ENCODE measurements at regions not wholly inside any gene's neighbourhood (a gene's known extent, or its start where the extent isn't known, plus 50 kb on each side); places are given as distances from the start of the nearest gene placed in this dataset.

GRCh38 chr5:133868946-133869518 is 99.4 kb downstream of the C5orf15 start:
- in situ Hi-C loops (cut with HindIII; ENCODE audit: low sequenced_read_pairs): no loop called here
- DNase-seq (ENCODE audit: low read depth, low spot score): peak; percentile 78
- TF ChIP-seq, protein P1, sequence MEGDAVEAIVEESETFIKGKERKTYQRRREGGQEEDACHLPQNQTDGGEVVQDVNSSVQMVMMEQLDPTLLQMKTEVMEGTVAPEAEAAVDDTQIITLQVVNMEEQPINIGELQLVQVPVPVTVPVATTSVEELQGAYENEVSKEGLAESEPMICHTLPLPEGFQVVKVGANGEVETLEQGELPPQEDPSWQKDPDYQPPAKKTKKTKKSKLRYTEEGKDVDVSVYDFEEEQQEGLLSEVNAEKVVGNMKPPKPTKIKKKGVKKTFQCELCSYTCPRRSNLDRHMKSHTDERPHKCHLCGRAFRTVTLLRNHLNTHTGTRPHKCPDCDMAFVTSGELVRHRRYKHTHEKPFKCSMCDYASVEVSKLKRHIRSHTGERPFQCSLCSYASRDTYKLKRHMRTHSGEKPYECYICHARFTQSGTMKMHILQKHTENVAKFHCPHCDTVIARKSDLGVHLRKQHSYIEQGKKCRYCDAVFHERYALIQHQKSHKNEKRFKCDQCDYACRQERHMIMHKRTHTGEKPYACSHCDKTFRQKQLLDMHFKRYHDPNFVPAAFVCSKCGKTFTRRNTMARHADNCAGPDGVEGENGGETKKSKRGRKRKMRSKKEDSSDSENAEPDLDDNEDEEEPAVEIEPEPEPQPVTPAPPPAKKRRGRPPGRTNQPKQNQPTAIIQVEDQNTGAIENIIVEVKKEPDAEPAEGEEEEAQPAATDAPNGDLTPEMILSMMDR (IDR thresholded peaks at IDR 0.05; ENCODE audit: low read depth, low read length): peak; percentile 85
- no peak overlapping the region for H3K4me3 ChIP-seq (ENCODE audit: low read depth, low read length)

DNA sequence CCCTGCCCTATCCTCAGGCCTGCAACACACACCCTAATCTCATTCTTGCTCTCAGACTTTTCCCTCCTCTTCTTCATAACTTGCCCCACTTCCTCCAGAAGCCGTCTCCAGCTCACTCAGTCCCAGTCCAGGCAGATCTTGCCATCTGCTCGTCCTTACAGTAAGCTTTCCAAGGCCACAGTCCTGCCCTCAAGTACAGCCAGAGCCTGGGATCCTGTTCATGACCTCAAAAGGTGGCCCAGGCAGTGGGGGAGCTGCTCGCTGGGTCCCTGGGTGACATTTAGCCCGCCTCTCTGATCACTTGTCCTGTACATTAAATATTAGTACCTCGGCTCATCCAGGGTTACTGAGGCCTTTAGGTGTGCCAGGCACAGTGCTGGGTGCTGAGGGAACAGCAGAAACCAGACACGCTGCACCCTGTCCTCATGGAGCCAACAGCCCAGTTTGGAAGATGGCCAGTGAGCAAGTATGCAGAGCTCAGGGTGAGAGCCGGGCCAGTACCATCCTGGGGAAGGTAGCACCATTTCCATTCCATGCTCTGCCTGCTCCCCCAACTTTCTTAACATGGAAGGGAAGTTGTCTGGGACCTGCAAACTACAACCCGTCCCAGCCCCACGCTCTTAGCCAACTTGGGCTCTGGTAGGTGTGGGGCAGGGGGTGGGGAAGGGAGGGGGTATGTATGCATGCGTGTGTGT is 100.4 kb downstream of the C5orf15 start:
- TF ChIP-seq, protein P1 (IDR thresholded peaks at IDR 0.05; ENCODE audit: low read depth, low read length): no peak
- in situ Hi-C loops (cut with HindIII; ENCODE audit: low sequenced_read_pairs): no loop called here
- DNase-seq (ENCODE audit: low read depth, low spot score): no peak
- H3K4me3 ChIP-seq (ENCODE audit: low read depth, low read length): no peak overlapping the region

GRCh38 chr5:133867341-133867740 is 101.1 kb downstream of the C5orf15 start:
- H3K4me3 ChIP-seq (ENCODE audit: low read depth, low read length): no peak overlapping the region
- TF ChIP-seq, protein P1 (IDR thresholded peaks at IDR 0.05; ENCODE audit: low read depth, low read length): no peak
- no peak for DNase-seq (ENCODE audit: low read depth, low spot score)
- in situ Hi-C loops (cut with HindIII; ENCODE audit: low sequenced_read_pairs): no loop called here

GRCh38 chr5:133866903-133867245 is 101.6 kb downstream of the C5orf15 start:
- no peak overlapping the region for H3K4me3 ChIP-seq (ENCODE audit: low read depth, low read length)
- TF ChIP-seq, protein P1 (IDR thresholded peaks at IDR 0.05; ENCODE audit: low read depth, low read length): no peak
- no peak for DNase-seq (ENCODE audit: low read depth, low spot score)
- in situ Hi-C loops (cut with HindIII; ENCODE audit: low sequenced_read_pairs): no loop called here

- no peak for DNase-seq (ENCODE audit: low read depth, low spot score)
These were observed 102.1 kb downstream of the C5orf15 start for GRCh38 chr5:133866160-133866902.

GRCh38 chr5:133865113-133865512 is 103.3 kb downstream of the C5orf15 start:
- no peak for DNase-seq (ENCODE audit: low read depth, low spot score)
- TF ChIP-seq, protein P1 (IDR thresholded peaks at IDR 0.05; ENCODE audit: low read depth, low read length): no peak
- H3K4me3 ChIP-seq (ENCODE audit: low read depth, low read length): no peak overlapping the region
- in situ Hi-C loops (cut with HindIII; ENCODE audit: low sequenced_read_pairs): no loop called here

More at GRCh38 chr5:133866160-133866902, 102.1 kb downstream of the C5orf15 start:
- H3K4me3 ChIP-seq (ENCODE audit: low read depth, low read length): no peak overlapping the region
- TF ChIP-seq, protein P1 (IDR thresholded peaks at IDR 0.05; ENCODE audit: low read depth, low read length): no peak
- in situ Hi-C loops (cut with HindIII; ENCODE audit: low sequenced_read_pairs): no loop called here
